Upper lobe of left lung (tissue), 4 donors: ENCODE measurements at regions not wholly inside any gene's neighbourhood (a gene's known extent, or its start where the extent isn't known, plus 50 kb on each side); places are given as distances from the start of the nearest gene placed in this dataset.

Source experiments
- CTCF ChIP-seq, 6 experiments: fragments of 450-650 bp in 4 of 6; fragments of 200-600 bp in 2 of 6; sonication (generic) in 2 of 6; IDR thresholded peaks; one replicate each; pipeline ENCODE4 v1.5.1; 2016 to 2019; ENCODE audit warnings: antibody characterized with exemption in 6 of 6
- POLR2A ChIP-seq, 4 donors: fragments of 450-650 bp; IDR thresholded peaks; one replicate each; pipeline ENCODE4 v1.5.1; 2016 to 2017; ENCODE audit warnings: antibody characterized with exemption in 4 of 4, mild to moderate bottlenecking in 2 of 4
- POLR2AphosphoS5 ChIP-seq, 2 donors: sonication (generic); formaldehyde crosslinking; IDR thresholded peaks; one replicate each; pipeline ENCODE4 v1.5.1; 2017; ENCODE audit warnings: antibody characterized with exemption in 2 of 2

DNA sequence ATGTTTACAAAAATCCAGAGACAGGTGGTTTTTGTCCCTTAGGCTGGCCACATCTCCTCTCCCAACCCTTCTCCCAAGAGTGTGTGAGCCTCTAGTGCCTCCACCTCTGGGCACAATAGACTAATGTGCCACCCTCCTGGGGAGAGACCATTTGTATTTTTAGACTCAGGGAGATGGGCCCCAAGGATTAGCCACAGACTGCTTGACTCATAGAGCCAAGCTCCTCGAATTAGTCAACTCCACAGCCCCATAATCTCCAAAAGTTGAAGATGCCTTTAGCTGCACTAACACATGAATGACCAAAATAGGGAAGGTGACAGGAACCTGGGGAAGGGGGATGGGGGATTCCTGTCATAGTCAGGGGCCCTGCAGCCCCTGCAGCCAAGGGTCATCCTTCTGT is 53.0 kb upstream of the LRRC32 start:
- TF ChIP-seq CTCF (IDR thresholded peaks at IDR 0.05) (no peak), POLR2AphosphoS5 (IDR thresholded peaks at IDR 0.05) (no peak), POLR2A (IDR thresholded peaks at IDR 0.05) (no peak)
